IMR-90 (cell line): ENCODE measurements at regions not wholly inside any gene's neighbourhood (a gene's known extent, or its start where the extent isn't known, plus 50 kb on each side); places are given as distances from the start of the nearest gene placed in this dataset.

Experiments
- ATAC-seq: fragments of 200-7000 bp; cut with Tn5 transposase; 2 replicates; pipeline ENCODE4 v1.9.1; 2020; ENCODE audit warnings: low read depth, mild to moderate bottlenecking, moderate library complexity
- BruUV-seq: library from RNA; stranded (reverse); fragments of 400-500 nt; replicated peaks from 2 replicates; lab custom pipeline; 2021; lab: Mats Ljungman, UMichigan
- CTCF ChIA-PET: fragments of 300-600 bp; formaldehyde crosslinking; extraction: SDS; loops from one replicate; lab custom pipeline; 2021; ENCODE audit warnings: antibody characterized with exemption; lab: Yijun Ruan, JAX
- POLR2A ChIA-PET: fragments of 300-600 bp; sonication (Branson Sonifier 250); formaldehyde crosslinking; loops from one replicate; lab custom pipeline; 2022; ENCODE audit warnings: antibody characterized with exemption; ENCODE audit not compliant: unreplicated experiment; lab: Charles Lee
- DNase-seq: peaks from one replicate; pipeline ENCODE4 v3.0.0; 2013
- H2AFZ ChIP-seq: replicated peaks from 2 replicates; pipeline ENCODE3; 2013; ENCODE audit warnings: low read length, mild to moderate bottlenecking; ENCODE audit not compliant: poor library complexity
- H2AK5ac ChIP-seq: 2 replicates; pipeline ENCODE4 v1.6.1; 2013; ENCODE audit warnings: low read depth, low read length, inconsistent platforms
- H2AK9ac ChIP-seq: replicated peaks from 2 replicates; pipeline ENCODE3; 2013; ENCODE audit warnings: mild to moderate bottlenecking, low read depth, low read length, moderate library complexity; ENCODE audit not compliant: poor library complexity
- H2BK120ac ChIP-seq: 2 replicates; pipeline ENCODE4 v1.6.1; 2013; ENCODE audit warnings: low read depth, low read length, inconsistent platforms
- H2BK15ac ChIP-seq: 3 replicates; pipeline ENCODE4 v1.6.1; 2013; ENCODE audit warnings: low read depth, low read length, inconsistent platforms
- H2BK20ac ChIP-seq: 2 replicates; pipeline ENCODE4 v1.6.1; 2013; ENCODE audit warnings: low read depth, mild to moderate bottlenecking, inconsistent platforms, low read length, moderate library complexity
- H2BK5ac ChIP-seq: 2 replicates; pipeline ENCODE4 v1.6.1; 2013; ENCODE audit warnings: mild to moderate bottlenecking, low read depth, low read length, inconsistent platforms; ENCODE audit not compliant: poor library complexity, severe bottlenecking
- H3K14ac ChIP-seq: replicated peaks from 2 replicates; pipeline ENCODE4 v1.6.1; 2013; ENCODE audit warnings: low read depth, low read length, inconsistent platforms
- H3K18ac ChIP-seq: 2 replicates; pipeline ENCODE4 v1.6.1; 2013; ENCODE audit warnings: low read depth, low read length, control low read depth
- H3K23ac ChIP-seq: 2 replicates; pipeline ENCODE4 v1.6.1; 2013; ENCODE audit warnings: low read depth, low read length, inconsistent platforms
- H3K27ac ChIP-seq: 2 replicates; pipeline ENCODE4 v1.5.1; 2013; ENCODE audit warnings: mild to moderate bottlenecking, control low read depth, low read length; ENCODE audit not compliant: insufficient read depth
- H3K27me3 ChIP-seq: 2 replicates; pipeline ENCODE4 v1.6.1; 2013; ENCODE audit warnings: low read length; ENCODE audit not compliant: control insufficient read depth, insufficient read depth
- H3K36me3 ChIP-seq: 2 replicates; pipeline ENCODE4 v1.6.1; 2013; ENCODE audit warnings: low read length, mixed read lengths; ENCODE audit not compliant: control insufficient read depth, insufficient read depth
- H3K4ac ChIP-seq: 2 replicates; pipeline ENCODE4 v1.6.1; 2013; ENCODE audit warnings: low read depth, low read length, inconsistent platforms
- H3K4me1 ChIP-seq: 2 replicates; pipeline ENCODE4 v1.6.1; 2013; ENCODE audit warnings: low read length, mixed read lengths; ENCODE audit not compliant: control insufficient read depth, insufficient read depth
- H3K4me2 ChIP-seq: 2 replicates; pipeline ENCODE4 v1.6.1; 2013; ENCODE audit warnings: low read depth, mild to moderate bottlenecking, control low read depth, low read length, moderate library complexity
- H3K4me3 ChIP-seq: 2 replicates; pipeline ENCODE4 v1.5.1; 2013; ENCODE audit warnings: low read depth, mild to moderate bottlenecking, control low read depth, low read length, moderate library complexity; ENCODE audit not compliant: insufficient read depth
- H3K56ac ChIP-seq: 2 replicates; pipeline ENCODE4 v1.6.1; 2013; ENCODE audit warnings: low read length, inconsistent platforms; ENCODE audit not compliant: insufficient read depth; ENCODE audit errors: extremely low read depth
- H3K79me1 ChIP-seq, 2 experiments: 2 replicates each; pipeline ENCODE4 v1.6.1; 2013; ENCODE audit warnings: low read length in 2 of 2, inconsistent platforms in 1 of 2, low read depth in 1 of 2
- H3K9ac ChIP-seq: 2 replicates; pipeline ENCODE4 v1.6.1; 2013; ENCODE audit warnings: low read depth, low read length, control low read depth
- H3K9me1 ChIP-seq: 2 replicates; pipeline ENCODE4 v1.6.1; 2013; ENCODE audit warnings: low read length, inconsistent platforms; ENCODE audit not compliant: insufficient read depth
- H3K9me3 ChIP-seq: 2 replicates; pipeline ENCODE4 v1.6.1; 2013; ENCODE audit warnings: low read length; ENCODE audit not compliant: control insufficient read depth, insufficient read depth
- H4K20me1 ChIP-seq: 2 replicates; pipeline ENCODE4 v1.6.1; 2013; ENCODE audit warnings: low read length, inconsistent platforms; ENCODE audit not compliant: insufficient read depth
- H4K5ac ChIP-seq: 2 replicates; pipeline ENCODE4 v1.6.1; 2013; ENCODE audit warnings: mild to moderate bottlenecking, low read depth, low read length, control low read depth
- H4K8ac ChIP-seq, 2 experiments: 2 replicates each; pipeline ENCODE4 v1.6.1; 2013; ENCODE audit warnings: low read depth in 2 of 2, low read length in 2 of 2, control low read depth in 1 of 2, inconsistent platforms in 1 of 2
- H4K91ac ChIP-seq: 2 replicates; pipeline ENCODE4 v1.6.1; 2013; ENCODE audit warnings: low read depth, low read length, inconsistent platforms; ENCODE audit not compliant: insufficient read depth
- BHLHE40 ChIP-seq: fragments of 150-350 bp; IDR thresholded peaks from 2 replicates; pipeline ENCODE4 v1.6.1; 2016; ENCODE audit warnings: mild to moderate bottlenecking, low read depth, low read length
- CEBPB ChIP-seq: IDR thresholded peaks from 2 replicates; pipeline ENCODE4 v1.6.1; 2012; ENCODE audit warnings: low read depth, low read length, improper control_type of control experiment
- CHD1 ChIP-seq: IDR thresholded peaks from 2 replicates; pipeline ENCODE4 v1.6.1; 2012; ENCODE audit warnings: low read depth, low read length, improper control_type of control experiment
- FOS ChIP-seq: fragments of 150-350 bp; IDR thresholded peaks from 2 replicates; pipeline ENCODE4 v1.6.1; 2016; ENCODE audit warnings: low read depth, low read length
- MAFK ChIP-seq: IDR thresholded peaks from 2 replicates; pipeline ENCODE4 v1.6.1; 2012; ENCODE audit warnings: low read depth, low read length, improper control_type of control experiment
- MAZ ChIP-seq: IDR thresholded peaks from 2 replicates; pipeline ENCODE4 v1.6.1; 2012; ENCODE audit warnings: low read depth, mild to moderate bottlenecking, low read length, improper control_type of control experiment, moderate library complexity, borderline replicate concordance
- MXI1 ChIP-seq: IDR thresholded peaks from 2 replicates; pipeline ENCODE4 v1.6.1; 2012; ENCODE audit warnings: low read depth, mild to moderate bottlenecking, low read length, moderate library complexity, borderline replicate concordance
- NFE2L2 ChIP-seq: fragments of 150-350 bp; IDR thresholded peaks from 2 replicates; pipeline ENCODE4 v1.6.1; 2016; ENCODE audit warnings: low read depth, mild to moderate bottlenecking, low read length
- RAD21 ChIP-seq: IDR thresholded peaks from 2 replicates; pipeline ENCODE4 v1.6.1; 2012; ENCODE audit warnings: low read length, improper control_type of control experiment
- RCOR1 ChIP-seq: IDR thresholded peaks from 2 replicates; pipeline ENCODE4 v1.6.1; 2012; ENCODE audit warnings: mild to moderate bottlenecking, low read length, improper control_type of control experiment; ENCODE audit not compliant: insufficient replicate concordance
- RFX5 ChIP-seq: IDR thresholded peaks from 2 replicates; pipeline ENCODE4 v1.8.0; 2012; ENCODE audit warnings: low read depth, mild to moderate bottlenecking, low read length, moderate library complexity
- WGBS, 2 experiments: methylation state at CpG; one replicate each; pipeline versions ENCODE4 v1.1.5 to v1.1.7; 2013; ENCODE audit warnings: missing lambda C conversion rate in 2 of 2; ENCODE audit not compliant: insufficient read length in 1 of 2; ENCODE audit errors: extremely low coverage in 2 of 2; 5-methylcytosine and 5-hydroxymethylcytosine counted together
- dilution Hi-C: fragments of 300-500 bp; cut with HindIII; formaldehyde crosslinking; loops from one replicate; pipeline ENCODE4 v1.14.3; 2018; ENCODE audit warnings: low sequenced_read_pairs; ENCODE audit not compliant: unreplicated experiment
- in situ Hi-C: fragments of 300-500 bp; cut with MboI; formaldehyde crosslinking; loops from 3 replicates; pipeline ENCODE4 v1.14.3; 2019; ENCODE audit warnings: low sequenced_read_pairs, inconsistent platforms, mixed read lengths
- intact Hi-C: fragments of 100-400 bp; cut with micrococcal nuclease; formaldehyde crosslinking; loops from 2 replicates; pipeline ENCODE4 v1.10.0; 2022
- TF ChIP-seq, protein P1 (sequence below): fragments of 150-350 bp; IDR thresholded peaks from 2 replicates; pipeline ENCODE4 v1.6.1; 2017; ENCODE audit warnings: mild to moderate bottlenecking, antibody characterized with exemption, low read length, low read depth
- TF ChIP-seq, protein P2 (sequence below): conservative IDR thresholded peaks from 2 replicates; pipeline ENCODE4 v1.5.1; 2012; ENCODE audit warnings: mild to moderate bottlenecking, low read depth, low read length, improper control_type of control experiment
- TF ChIP-seq, protein P3 (sequence below): fragments of 150-350 bp; IDR thresholded peaks from 2 replicates; pipeline ENCODE4 v1.6.1; 2016; ENCODE audit warnings: low read depth, mild to moderate bottlenecking, low read length, moderate library complexity, borderline replicate concordance

- no peak overlapping the region for H3K4me2 ChIP-seq
- no peak overlapping the region for H3K18ac ChIP-seq
- no peak overlapping the region for H3K9ac ChIP-seq
- no peaks in the 10 kb centered on the region for H3K36me3 ChIP-seq
- H3K56ac ChIP-seq, result no peak overlapping the region
- H2AK9ac ChIP-seq, result no peak overlapping the region
- ATAC-seq (no peak), DNase-seq (no peak)
- H3K23ac ChIP-seq, result no peak overlapping the region
- BruUV-seq, result no TSS peak
- no peak overlapping the region for H2BK5ac ChIP-seq
- H2BK15ac ChIP-seq, result no peak overlapping the region
- intact Hi-C loops, result loop anchor here (5.0 kb wide), 1 partner anchor 61 kb away; no protein-coding TSS in a partner anchor
- no peak overlapping the region for H3K27ac ChIP-seq
- peak overlapping the region; percentile 9; the same call in 1 of the 2 replicates for H2AK5ac ChIP-seq
- ChIA-PET CTCF (no interaction called here), POLR2A (no interaction called here)
- H2BK20ac ChIP-seq, result no peak overlapping the region
- H4K8ac ChIP-seq, result no peak overlapping the region
- H3K9me1 ChIP-seq, result peaks cover 8% of the 10 kb centered on the region; the same call in 1 of the 2 replicates
- H4K20me1 ChIP-seq, result no peaks in the 10 kb centered on the region
- H4K91ac ChIP-seq, result no peak overlapping the region
- H2BK120ac ChIP-seq, result no peak overlapping the region
- in situ Hi-C loops, result no loop called here
- H3K9me3 ChIP-seq, result no peaks in the 10 kb centered on the region
- H3K4ac ChIP-seq, result no peak overlapping the region
- TF ChIP-seq CEBPB (no peak), RFX5 (no peak), RAD21 (no peak), MAFK (no peak), BHLHE40 (no peak), NFE2L2 (no peak), MXI1 (no peak), FOS (no peak), RCOR1 (no peak), MAZ (no peak), CHD1 (no peak)
- TF ChIP-seq, protein P1, sequence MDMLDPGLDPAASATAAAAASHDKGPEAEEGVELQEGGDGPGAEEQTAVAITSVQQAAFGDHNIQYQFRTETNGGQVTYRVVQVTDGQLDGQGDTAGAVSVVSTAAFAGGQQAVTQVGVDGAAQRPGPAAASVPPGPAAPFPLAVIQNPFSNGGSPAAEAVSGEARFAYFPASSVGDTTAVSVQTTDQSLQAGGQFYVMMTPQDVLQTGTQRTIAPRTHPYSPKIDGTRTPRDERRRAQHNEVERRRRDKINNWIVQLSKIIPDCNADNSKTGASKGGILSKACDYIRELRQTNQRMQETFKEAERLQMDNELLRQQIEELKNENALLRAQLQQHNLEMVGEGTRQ, result no peak
- TF ChIP-seq, protein P2, sequence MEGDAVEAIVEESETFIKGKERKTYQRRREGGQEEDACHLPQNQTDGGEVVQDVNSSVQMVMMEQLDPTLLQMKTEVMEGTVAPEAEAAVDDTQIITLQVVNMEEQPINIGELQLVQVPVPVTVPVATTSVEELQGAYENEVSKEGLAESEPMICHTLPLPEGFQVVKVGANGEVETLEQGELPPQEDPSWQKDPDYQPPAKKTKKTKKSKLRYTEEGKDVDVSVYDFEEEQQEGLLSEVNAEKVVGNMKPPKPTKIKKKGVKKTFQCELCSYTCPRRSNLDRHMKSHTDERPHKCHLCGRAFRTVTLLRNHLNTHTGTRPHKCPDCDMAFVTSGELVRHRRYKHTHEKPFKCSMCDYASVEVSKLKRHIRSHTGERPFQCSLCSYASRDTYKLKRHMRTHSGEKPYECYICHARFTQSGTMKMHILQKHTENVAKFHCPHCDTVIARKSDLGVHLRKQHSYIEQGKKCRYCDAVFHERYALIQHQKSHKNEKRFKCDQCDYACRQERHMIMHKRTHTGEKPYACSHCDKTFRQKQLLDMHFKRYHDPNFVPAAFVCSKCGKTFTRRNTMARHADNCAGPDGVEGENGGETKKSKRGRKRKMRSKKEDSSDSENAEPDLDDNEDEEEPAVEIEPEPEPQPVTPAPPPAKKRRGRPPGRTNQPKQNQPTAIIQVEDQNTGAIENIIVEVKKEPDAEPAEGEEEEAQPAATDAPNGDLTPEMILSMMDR, result no peak
- TF ChIP-seq, protein P3, sequence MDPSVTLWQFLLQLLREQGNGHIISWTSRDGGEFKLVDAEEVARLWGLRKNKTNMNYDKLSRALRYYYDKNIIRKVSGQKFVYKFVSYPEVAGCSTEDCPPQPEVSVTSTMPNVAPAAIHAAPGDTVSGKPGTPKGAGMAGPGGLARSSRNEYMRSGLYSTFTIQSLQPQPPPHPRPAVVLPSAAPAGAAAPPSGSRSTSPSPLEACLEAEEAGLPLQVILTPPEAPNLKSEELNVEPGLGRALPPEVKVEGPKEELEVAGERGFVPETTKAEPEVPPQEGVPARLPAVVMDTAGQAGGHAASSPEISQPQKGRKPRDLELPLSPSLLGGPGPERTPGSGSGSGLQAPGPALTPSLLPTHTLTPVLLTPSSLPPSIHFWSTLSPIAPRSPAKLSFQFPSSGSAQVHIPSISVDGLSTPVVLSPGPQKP, result no peak
- H2AFZ ChIP-seq, result no peak overlapping the region
- WGBS, 2 experiments, result no CpG with 5 or more reads among the region's 4 CpGs
- H3K4me1 ChIP-seq, result peaks cover 4% of the 10 kb centered on the region; the same call in 1 of the 2 replicates
- H3K27me3 ChIP-seq, result no peaks in the 10 kb centered on the region
- H3K14ac ChIP-seq, result no peak overlapping the region
- dilution Hi-C loops, result no loop called here
- H3K79me1 ChIP-seq, result no peaks in the 10 kb centered on the region
- no peak overlapping the region for H3K4me3 ChIP-seq
- no peak overlapping the region for H4K5ac ChIP-seq
Observed at GRCh38 chr1:224520808-224521207, 86.2 kb upstream of the WDR26 start.
